ENCODE measurements at regions not wholly inside any gene's neighbourhood (a gene's known extent, or its start where the extent isn't known, plus 50 kb on each side); places are given as distances from the start of the nearest gene placed in this dataset.

DNA sequence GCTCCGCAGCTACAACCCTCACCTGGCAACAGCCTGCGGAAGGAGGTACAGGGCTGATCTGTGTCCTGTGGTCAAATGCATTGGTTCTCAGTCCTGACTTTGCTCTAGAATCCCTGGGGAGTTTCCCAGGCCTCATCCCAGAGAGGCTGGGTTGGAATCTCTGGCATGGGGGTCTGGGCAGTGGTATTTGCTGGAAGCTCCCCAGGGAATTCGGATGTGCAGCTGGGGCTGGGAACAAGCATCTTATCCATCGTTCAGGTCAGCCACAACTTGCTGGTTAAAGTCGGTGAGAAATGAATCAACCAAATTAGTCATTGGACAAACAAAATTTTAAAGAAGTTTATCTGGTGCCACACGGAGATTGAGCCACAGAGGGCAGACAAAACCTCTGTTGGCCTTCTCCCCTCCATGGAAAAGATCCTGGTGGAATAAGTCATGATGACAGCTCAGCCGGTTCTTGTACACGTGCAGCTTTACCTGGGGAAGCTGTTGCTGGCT lies 231.2 kb downstream of the FOXL1 start:
- TF ChIP-seq GATA2 (IDR thresholded peaks at IDR 0.05; ENCODE audit: low read depth, low read length) (no peak), GATA3 (IDR thresholded peaks at IDR 0.05; ENCODE audit: low read depth, low read length) (no peak)
